ENCODE measurements at regions not wholly inside any gene's neighbourhood (a gene's known extent, or its start where the extent isn't known, plus 50 kb on each side); places are given as distances from the start of the nearest gene placed in this dataset.

DNA sequence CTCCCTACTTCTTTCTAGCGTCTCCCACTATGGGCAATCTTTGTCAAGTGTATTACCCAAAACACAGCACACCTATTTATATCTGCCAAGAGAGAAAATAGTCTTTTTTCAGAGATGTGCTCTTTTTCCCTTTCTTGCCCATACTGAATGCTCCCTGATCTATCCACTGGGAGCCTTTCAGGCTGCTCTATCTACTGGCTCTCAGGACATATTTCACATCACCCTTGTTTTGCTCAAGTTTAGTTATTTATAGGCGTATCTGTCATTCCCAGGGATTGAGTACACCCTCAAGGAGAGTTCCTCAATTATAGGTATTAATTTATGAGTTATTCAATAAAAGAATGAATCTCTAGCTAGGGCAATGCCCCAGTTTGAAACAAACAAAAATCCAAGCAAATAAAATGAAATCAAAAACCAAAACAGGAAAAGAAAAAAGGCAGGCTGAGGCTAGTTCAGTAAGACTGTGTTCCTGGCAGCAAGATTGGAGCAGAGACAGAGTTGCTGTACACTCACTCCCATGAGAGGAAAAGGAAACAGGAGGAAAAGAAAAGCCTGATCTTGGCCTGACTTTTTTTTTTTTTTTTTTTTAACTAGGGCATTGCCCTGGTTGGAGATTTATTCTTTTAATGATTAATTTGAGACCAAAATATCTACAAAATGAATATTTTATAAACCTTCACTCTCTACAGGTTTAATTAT is 665.9 kb upstream of the PCDH15 start:
- in situ Hi-C loops (cut with MboI; ENCODE audit: low sequenced_read_pairs, unreplicated experiment) = no loop called here

GRCh38 chr10:55464083-55464482 is 663.1 kb upstream of the PCDH15 start:
- DNase-seq (ENCODE audit: low spot score) = no peak
- in situ Hi-C loops (cut with MboI; ENCODE audit: low sequenced_read_pairs, unreplicated experiment) = no loop called here
- TF ChIP-seq, protein P1, sequence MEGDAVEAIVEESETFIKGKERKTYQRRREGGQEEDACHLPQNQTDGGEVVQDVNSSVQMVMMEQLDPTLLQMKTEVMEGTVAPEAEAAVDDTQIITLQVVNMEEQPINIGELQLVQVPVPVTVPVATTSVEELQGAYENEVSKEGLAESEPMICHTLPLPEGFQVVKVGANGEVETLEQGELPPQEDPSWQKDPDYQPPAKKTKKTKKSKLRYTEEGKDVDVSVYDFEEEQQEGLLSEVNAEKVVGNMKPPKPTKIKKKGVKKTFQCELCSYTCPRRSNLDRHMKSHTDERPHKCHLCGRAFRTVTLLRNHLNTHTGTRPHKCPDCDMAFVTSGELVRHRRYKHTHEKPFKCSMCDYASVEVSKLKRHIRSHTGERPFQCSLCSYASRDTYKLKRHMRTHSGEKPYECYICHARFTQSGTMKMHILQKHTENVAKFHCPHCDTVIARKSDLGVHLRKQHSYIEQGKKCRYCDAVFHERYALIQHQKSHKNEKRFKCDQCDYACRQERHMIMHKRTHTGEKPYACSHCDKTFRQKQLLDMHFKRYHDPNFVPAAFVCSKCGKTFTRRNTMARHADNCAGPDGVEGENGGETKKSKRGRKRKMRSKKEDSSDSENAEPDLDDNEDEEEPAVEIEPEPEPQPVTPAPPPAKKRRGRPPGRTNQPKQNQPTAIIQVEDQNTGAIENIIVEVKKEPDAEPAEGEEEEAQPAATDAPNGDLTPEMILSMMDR (IDR thresholded peaks at IDR 0.05; ENCODE audit: borderline replicate concordance, control extremely low read depth, extremely low read depth, insufficient read depth, missing control alignments) = no peak

More for the DNA sequence above, 665.9 kb upstream of the PCDH15 start:
- no peak for DNase-seq (ENCODE audit: low spot score)
- TF ChIP-seq, protein P1 (IDR thresholded peaks at IDR 0.05; ENCODE audit: borderline replicate concordance, control extremely low read depth, extremely low read depth, insufficient read depth, missing control alignments) = no peak

DNA sequence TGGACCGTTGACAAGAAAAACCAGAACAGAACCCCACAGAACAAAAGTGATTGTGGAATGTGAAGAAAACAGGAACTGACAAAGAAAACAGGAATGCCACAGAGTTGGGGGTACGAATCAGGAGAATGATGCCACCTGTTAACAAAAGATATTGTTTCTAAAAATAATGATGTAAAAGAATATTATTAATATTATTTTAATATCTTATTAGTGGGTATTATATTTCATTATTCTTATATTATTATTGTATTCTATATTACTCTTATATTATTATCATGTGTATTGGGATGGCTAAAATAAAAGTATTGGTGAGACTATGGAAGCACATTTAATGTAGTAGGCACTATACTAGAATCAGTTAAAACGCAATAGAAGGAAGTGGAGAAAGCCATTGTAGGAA is 659.0 kb upstream of the PCDH15 start:
- no peak for DNase-seq (ENCODE audit: low spot score)
- TF ChIP-seq, protein P1 (IDR thresholded peaks at IDR 0.05; ENCODE audit: borderline replicate concordance, control extremely low read depth, extremely low read depth, insufficient read depth, missing control alignments) = no peak
- in situ Hi-C loops (cut with MboI; ENCODE audit: low sequenced_read_pairs, unreplicated experiment) = no loop called here

DNA sequence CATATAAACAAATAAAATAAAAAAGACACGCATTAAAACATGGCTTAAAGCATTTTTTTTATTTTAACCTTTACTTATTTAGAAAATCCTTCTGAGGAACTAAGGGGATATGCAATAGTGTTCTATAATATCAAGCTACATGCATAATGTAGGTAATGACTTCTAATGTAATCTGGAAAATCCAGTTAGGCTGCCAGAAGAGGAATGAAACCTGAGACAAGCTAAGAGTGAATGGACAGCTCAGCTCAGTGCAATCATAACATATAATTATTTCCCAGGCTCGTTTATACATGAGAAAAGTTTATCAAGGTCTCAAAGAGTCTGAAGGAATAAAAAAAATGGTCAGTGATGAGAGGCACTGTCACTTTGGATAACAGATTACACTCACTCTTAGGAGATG is 649.0 kb upstream of the PCDH15 start:
- TF ChIP-seq, protein P1 (IDR thresholded peaks at IDR 0.05; ENCODE audit: borderline replicate concordance, control extremely low read depth, extremely low read depth, insufficient read depth, missing control alignments) = no peak
- DNase-seq (ENCODE audit: low spot score) = no peak
- in situ Hi-C loops (cut with MboI; ENCODE audit: low sequenced_read_pairs, unreplicated experiment) = no loop called here

DNA sequence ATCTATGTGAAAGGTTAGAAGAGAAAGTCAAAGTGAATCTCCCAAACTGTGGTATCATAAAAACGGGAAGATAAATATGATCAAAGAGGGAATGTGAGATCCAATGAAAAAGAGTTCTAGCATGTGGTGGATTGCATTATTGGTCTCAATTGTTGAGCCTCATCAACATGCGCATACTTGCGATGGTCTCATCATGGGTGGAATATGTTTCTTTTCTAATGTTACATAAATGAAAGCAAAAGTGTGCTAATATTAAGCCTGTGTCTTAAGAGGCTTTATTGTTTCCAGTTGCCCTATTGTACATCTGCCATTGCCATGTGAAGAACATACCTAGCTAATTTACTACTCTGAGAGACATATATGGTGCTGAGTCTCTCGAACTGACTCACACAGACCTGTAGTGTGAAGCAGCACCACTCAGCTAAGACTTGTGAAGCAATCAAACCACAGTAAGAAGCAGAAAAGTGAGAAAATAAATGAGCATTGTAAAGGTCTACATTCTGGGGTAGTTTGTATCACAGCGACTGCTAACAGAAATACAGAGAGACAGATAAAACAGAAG is 645.5 kb upstream of the PCDH15 start:
- DNase-seq (ENCODE audit: low spot score) = no peak
- in situ Hi-C loops (cut with MboI; ENCODE audit: low sequenced_read_pairs, unreplicated experiment) = no loop called here
- TF ChIP-seq, protein P1 (IDR thresholded peaks at IDR 0.05; ENCODE audit: borderline replicate concordance, control extremely low read depth, extremely low read depth, insufficient read depth, missing control alignments) = no peak

DNA sequence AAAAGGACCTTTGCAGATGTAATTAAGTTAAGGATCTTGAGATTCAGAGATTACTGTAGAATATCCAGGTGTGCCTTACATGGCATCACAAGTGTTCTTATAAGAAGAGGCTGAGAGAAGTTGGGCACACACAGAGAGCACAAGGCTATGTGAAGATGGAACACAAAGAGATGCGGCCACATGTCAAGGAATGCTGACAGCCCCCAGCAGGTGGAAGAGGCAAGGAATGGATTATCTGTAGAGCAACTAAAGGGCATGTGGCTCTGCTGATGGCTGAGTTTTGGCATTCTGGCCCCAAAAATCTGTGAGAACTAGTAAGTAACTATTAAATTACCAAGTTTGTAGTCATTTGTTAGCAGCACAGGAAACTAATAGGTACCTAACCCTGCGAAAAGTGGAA is 640.7 kb upstream of the PCDH15 start:
- no peak for DNase-seq (ENCODE audit: low spot score)
- in situ Hi-C loops (cut with MboI; ENCODE audit: low sequenced_read_pairs, unreplicated experiment) = no loop called here
- TF ChIP-seq, protein P1 (IDR thresholded peaks at IDR 0.05; ENCODE audit: borderline replicate concordance, control extremely low read depth, extremely low read depth, insufficient read depth, missing control alignments) = no peak
